ENCODE measurements at regions not wholly inside any gene's neighbourhood (a gene's known extent, or its start where the extent isn't known, plus 50 kb on each side); places are given as distances from the start of the nearest gene placed in this dataset.
"Not testable (repeated sequence)": the region's sequence is repeated elsewhere in the genome, so short reads cannot be mapped to it uniquely, and the experiment has no call there.

GRCh38 chr7:115561335-115562110 is 469.0 kb downstream of the TFEC start:
- Histone ChIP-seq H3K4me1 (no peaks in the 10 kb centered on the region), H3K9me3 (no peaks in the 10 kb centered on the region), H3K36me3 (no peaks in the 10 kb centered on the region), H3K4me3 (no peak overlapping the region), H3K27ac (no peak overlapping the region), H3K27me3 (no peaks in the 10 kb centered on the region)
- intact Hi-C loops (cut with DNase I; ENCODE audit: low total_unique reads) = no loop called here
- TF ChIP-seq POLR2A (IDR thresholded peaks at IDR 0.05) (no peak), CTCF (IDR thresholded peaks at IDR 0.05) (no peak)
- DNase-seq = no peak

GRCh38 chr7:115559877-115560276 is 470.7 kb downstream of the TFEC start:
- H3K27me3 ChIP-seq = no peaks in the 10 kb centered on the region
- intact Hi-C loops (cut with DNase I; ENCODE audit: low total_unique reads) = no loop called here

GRCh38 chr7:115558161-115558560 is 472.4 kb downstream of the TFEC start:
- intact Hi-C loops (cut with DNase I; ENCODE audit: low total_unique reads) = no loop called here
- H3K36me3 ChIP-seq = no peaks in the 10 kb centered on the region
- H3K4me3 ChIP-seq = no peak overlapping the region
- H3K27ac ChIP-seq = no peak overlapping the region
- DNase-seq = no peak
- H3K9me3 ChIP-seq = no peaks in the 10 kb centered on the region
- H3K27me3 ChIP-seq = no peaks in the 10 kb centered on the region
- TF ChIP-seq CTCF (IDR thresholded peaks at IDR 0.05) (no peak), POLR2A (IDR thresholded peaks at IDR 0.05) (no peak)
- H3K4me1 ChIP-seq = no peaks in the 10 kb centered on the region

More at GRCh38 chr7:115559877-115560276, 470.7 kb downstream of the TFEC start:
- DNase-seq = no peak
- Histone ChIP-seq H3K4me3 (no peak overlapping the region), H3K36me3 (no peaks in the 10 kb centered on the region), H3K27ac (no peak overlapping the region), H3K9me3 (no peaks in the 10 kb centered on the region), H3K4me1 (no peaks in the 10 kb centered on the region)
- TF ChIP-seq CTCF (IDR thresholded peaks at IDR 0.05) = no peak
- TF ChIP-seq POLR2A (IDR thresholded peaks at IDR 0.05) = no peak

- H3K27me3 ChIP-seq; intact Hi-C loops (cut with DNase I; ENCODE audit: low total_unique reads); H3K27ac ChIP-seq; DNase-seq; H3K9me3 ChIP-seq; H3K4me1 ChIP-seq; H3K4me3 ChIP-seq; H3K36me3 ChIP-seq: not testable (repeated sequence)
Measured at GRCh38 chr7:115557296-115557695, 473.3 kb downstream of the TFEC start.

- Histone ChIP-seq H3K4me3 (no peak overlapping the region), H3K27ac (no peak overlapping the region), H3K36me3 (no peaks in the 10 kb centered on the region), H3K9me3 (no peaks in the 10 kb centered on the region), H3K4me1 (no peaks in the 10 kb centered on the region), H3K27me3 (no peaks in the 10 kb centered on the region)
- DNase-seq = no peak
- intact Hi-C loops (cut with DNase I; ENCODE audit: low total_unique reads) = no loop called here
- TF ChIP-seq POLR2A (IDR thresholded peaks at IDR 0.05) (no peak), CTCF (IDR thresholded peaks at IDR 0.05) (no peak)
Measured at GRCh38 chr7:115552766-115553165, 477.8 kb downstream of the TFEC start.
